Renal cortex interstitium (tissue), 11 donors: ENCODE measurements at regions not wholly inside any gene's neighbourhood (a gene's known extent, or its start where the extent isn't known, plus 50 kb on each side); places are given as distances from the start of the nearest gene placed in this dataset.
"Not testable (repeated sequence)": the region's sequence is repeated elsewhere in the genome, so short reads cannot be mapped to it uniquely, and the experiment has no call there.

Experiments used
- DNase-seq, 11 donors: peaks; one replicate each; pipeline ENCODE4 v3.0.0-alpha.2; 2013; ENCODE audit warnings: low read depth in 9 of 11, low spot score in 4 of 11; ENCODE audit errors: extremely low read depth in 1 of 11

GRCh38 chrX:109872021-109872732, 130.7 kb upstream of the TMEM164 start:
- no peak for DNase-seq

GRCh38 chrX:109873574-109873973, 129.3 kb upstream of the TMEM164 start:
- no peak for DNase-seq

GRCh38 chrX:109873983-109874382, 128.9 kb upstream of the TMEM164 start:
- no peak for DNase-seq

- DNase-seq, result no peak
Observed at GRCh38 chrX:109874548-109874947, 128.4 kb upstream of the TMEM164 start.

GRCh38 chrX:109875831-109876230, 127.1 kb upstream of the TMEM164 start:
- DNase-seq, result no peak

- DNase-seq, result no peak
Observed at GRCh38 chrX:109878236-109878635, 124.7 kb upstream of the TMEM164 start.

- no peak for DNase-seq
Observed at GRCh38 chrX:109879991-109880390, 122.9 kb upstream of the TMEM164 start.

- DNase-seq, result no peak
Observed at GRCh38 chrX:109880629-109881028, 122.3 kb upstream of the TMEM164 start.

GRCh38 chrX:109886122-109886761, 116.7 kb upstream of the TMEM164 start:
- DNase-seq, result peak in 3 of 11 donors; percentile 11 to 19 (median 17)

GRCh38 chrX:109889289-109890006, 113.5 kb upstream of the TMEM164 start:
- DNase-seq, result peak in 1 of 11 donors; percentile 6

- DNase-seq, result no peak
Observed at GRCh38 chrX:109890300-109890699, 112.6 kb upstream of the TMEM164 start.

- peak in 8 of 11 donors; percentile 22 to 49 (median 34) for DNase-seq
Observed at GRCh38 chrX:109890910-109891502, 111.9 kb upstream of the TMEM164 start.

GRCh38 chrX:109896024-109896423, 106.9 kb upstream of the TMEM164 start:
- not testable (repeated sequence) for DNase-seq

- no peak for DNase-seq
Observed at GRCh38 chrX:109902665-109903064, 100.2 kb upstream of the TMEM164 start.

GRCh38 chrX:109911046-109911445, 91.9 kb upstream of the TMEM164 start:
- DNase-seq, result no peak

GRCh38 chrX:109912993-109913392, 89.9 kb upstream of the TMEM164 start:
- DNase-seq, result not testable (repeated sequence)

- no peak for DNase-seq
Observed at GRCh38 chrX:109914114-109914849, 88.6 kb upstream of the TMEM164 start.

- DNase-seq, result no peak
Observed at GRCh38 chrX:109918753-109919152, 84.2 kb upstream of the TMEM164 start.

- DNase-seq, result no peak
Observed at GRCh38 chrX:109920325-109920724, 82.6 kb upstream of the TMEM164 start.
